ENCODE measurements at regions not wholly inside any gene's neighbourhood (a gene's known extent, or its start where the extent isn't known, plus 50 kb on each side); places are given as distances from the start of the nearest gene placed in this dataset.
A peak's percentile ranks its signal among the peaks of the same experiment; 100 is the strongest.

- TF ChIP-seq, protein P1, sequence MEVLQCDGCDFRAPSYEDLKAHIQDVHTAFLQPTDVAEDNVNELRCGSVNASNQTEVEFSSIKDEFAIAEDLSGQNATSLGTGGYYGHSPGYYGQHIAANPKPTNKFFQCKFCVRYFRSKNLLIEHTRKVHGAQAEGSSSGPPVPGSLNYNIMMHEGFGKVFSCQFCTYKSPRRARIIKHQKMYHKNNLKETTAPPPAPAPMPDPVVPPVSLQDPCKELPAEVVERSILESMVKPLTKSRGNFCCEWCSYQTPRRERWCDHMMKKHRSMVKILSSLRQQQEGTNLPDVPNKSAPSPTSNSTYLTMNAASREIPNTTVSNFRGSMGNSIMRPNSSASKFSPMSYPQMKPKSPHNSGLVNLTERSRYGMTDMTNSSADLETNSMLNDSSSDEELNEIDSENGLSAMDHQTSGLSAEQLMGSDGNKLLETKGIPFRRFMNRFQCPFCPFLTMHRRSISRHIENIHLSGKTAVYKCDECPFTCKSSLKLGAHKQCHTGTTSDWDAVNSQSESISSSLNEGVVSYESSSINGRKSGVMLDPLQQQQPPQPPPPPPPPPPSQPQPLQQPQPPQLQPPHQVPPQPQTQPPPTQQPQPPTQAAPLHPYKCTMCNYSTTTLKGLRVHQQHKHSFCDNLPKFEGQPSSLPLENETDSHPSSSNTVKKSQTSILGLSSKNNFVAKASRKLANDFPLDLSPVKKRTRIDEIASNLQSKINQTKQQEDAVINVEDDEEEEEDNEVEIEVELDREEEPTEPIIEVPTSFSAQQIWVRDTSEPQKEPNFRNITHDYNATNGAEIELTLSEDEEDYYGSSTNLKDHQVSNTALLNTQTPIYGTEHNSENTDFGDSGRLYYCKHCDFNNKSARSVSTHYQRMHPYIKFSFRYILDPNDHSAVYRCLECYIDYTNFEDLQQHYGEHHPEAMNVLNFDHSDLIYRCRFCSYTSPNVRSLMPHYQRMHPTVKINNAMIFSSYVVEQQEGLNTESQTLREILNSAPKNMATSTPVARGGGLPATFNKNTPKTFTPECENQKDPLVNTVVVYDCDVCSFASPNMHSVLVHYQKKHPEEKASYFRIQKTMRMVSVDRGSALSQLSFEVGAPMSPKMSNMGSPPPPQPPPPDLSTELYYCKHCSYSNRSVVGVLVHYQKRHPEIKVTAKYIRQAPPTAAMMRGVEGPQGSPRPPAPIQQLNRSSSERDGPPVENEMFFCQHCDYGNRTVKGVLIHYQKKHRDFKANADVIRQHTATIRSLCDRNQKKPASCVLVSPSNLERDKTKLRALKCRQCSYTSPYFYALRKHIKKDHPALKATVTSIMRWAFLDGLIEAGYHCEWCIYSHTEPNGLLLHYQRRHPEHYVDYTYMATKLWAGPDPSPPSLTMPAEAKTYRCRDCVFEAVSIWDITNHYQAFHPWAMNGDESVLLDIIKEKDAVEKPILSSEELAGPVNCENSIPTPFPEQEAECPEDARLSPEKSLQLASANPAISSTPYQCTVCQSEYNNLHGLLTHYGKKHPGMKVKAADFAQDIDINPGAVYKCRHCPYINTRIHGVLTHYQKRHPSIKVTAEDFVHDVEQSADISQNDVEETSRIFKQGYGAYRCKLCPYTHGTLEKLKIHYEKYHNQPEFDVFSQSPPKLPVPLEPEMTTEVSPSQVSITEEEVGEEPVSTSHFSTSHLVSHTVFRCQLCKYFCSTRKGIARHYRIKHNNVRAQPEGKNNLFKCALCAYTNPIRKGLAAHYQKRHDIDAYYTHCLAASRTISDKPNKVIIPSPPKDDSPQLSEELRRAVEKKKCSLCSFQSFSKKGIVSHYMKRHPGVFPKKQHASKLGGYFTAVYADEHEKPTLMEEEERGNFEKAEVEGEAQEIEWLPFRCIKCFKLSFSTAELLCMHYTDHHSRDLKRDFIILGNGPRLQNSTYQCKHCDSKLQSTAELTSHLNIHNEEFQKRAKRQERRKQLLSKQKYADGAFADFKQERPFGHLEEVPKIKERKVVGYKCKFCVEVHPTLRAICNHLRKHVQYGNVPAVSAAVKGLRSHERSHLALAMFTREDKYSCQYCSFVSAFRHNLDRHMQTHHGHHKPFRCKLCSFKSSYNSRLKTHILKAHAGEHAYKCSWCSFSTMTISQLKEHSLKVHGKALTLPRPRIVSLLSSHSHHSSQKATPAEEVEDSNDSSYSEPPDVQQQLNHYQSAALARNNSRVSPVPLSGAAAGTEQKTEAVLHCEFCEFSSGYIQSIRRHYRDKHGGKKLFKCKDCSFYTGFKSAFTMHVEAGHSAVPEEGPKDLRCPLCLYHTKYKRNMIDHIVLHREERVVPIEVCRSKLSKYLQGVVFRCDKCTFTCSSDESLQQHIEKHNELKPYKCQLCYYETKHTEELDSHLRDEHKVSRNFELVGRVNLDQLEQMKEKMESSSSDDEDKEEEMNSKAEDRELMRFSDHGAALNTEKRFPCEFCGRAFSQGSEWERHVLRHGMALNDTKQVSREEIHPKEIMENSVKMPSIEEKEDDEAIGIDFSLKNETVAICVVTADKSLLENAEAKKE (CRISPR knock-in tag; IDR thresholded peaks at IDR 0.05) = no peak
- TF ChIP-seq CREB1 (CRISPR knock-in tag; IDR thresholded peaks at IDR 0.05; ENCODE audit: low read depth) (no peak), ZNF114 (CRISPR knock-in tag; IDR thresholded peaks at IDR 0.05) (no peak), EZH2phosphoT487 (IDR thresholded peaks at IDR 0.05; ENCODE audit: unreplicated experiment) (no peak)
Observed at GRCh38 chr4:14028862-14029261, 401.3 kb upstream of the BOD1L1 start (continued).

DNA sequence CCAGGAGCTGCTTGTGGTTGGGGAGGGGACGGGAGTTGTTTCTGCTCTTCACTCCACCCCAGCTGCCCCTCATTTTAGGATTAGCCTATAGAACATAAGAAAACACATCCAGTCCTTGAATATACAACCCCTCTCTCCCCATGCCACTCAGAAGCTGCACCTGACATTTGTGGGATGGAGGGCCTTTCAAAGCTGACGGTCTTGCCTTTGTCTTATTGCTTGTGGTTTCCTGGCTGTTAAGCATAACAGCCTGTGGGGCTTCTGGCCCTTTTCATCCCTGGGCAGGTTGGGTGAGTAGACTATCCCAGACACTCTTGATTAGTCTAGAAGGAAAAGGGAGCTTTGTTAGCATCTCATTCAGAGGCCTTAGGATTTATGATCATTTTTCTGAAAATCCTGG is 407.6 kb upstream of the BOD1L1 start:
- no peak overlapping the region for H3K4me3 Mint-ChIP-seq
- no peaks in the 10 kb centered on the region for H3K27me3 ChIP-seq (ENCODE audit: insufficient read depth)
- H4K20me1 ChIP-seq (replicated peaks; ENCODE audit: insufficient read depth) = no peaks in the 10 kb centered on the region
- H3K27ac Mint-ChIP-seq = no peak overlapping the region
- H3K9me2 ChIP-seq (ENCODE audit: insufficient read depth) = peaks cover 2% of the 10 kb centered on the region; the same call in 1 of the 2 replicates
- H3K4me3 ChIP-seq = no peak overlapping the region
- H3K4me1 Mint-ChIP-seq = peaks cover 7% of the 10 kb centered on the region; the same call in 2 of the 3 replicates
- H3K4me2 ChIP-seq = no peak overlapping the region
- DNase-seq (ENCODE audit: low spot score) = no peak
- no peaks in the 10 kb centered on the region for H3K79me2 ChIP-seq (replicated peaks; ENCODE audit: insufficient read depth)
- no peak for ATAC-seq
- no peaks in the 10 kb centered on the region for H3K36me3 ChIP-seq (ENCODE audit: insufficient read depth)
- H3K27ac ChIP-seq (ENCODE audit: low read depth) = no peak overlapping the region
- H2AFZ ChIP-seq = peak overlapping the region; percentile 21; the same call in 1 of the 2 replicates
- H3K9me3 Mint-ChIP-seq = no peaks in the 10 kb centered on the region
- H3K36me3 Mint-ChIP-seq (ENCODE audit: low read depth) = no peaks in the 10 kb centered on the region
- H3K27me3 Mint-ChIP-seq (ENCODE audit: insufficient read depth, low read depth, poor library complexity) = peaks cover 1% of the 10 kb centered on the region
- H3F3A ChIP-seq (replicated peaks; ENCODE audit: low read depth) = no peaks in the 10 kb centered on the region
- H3K4me1 ChIP-seq (ENCODE audit: insufficient read depth) = no peaks in the 10 kb centered on the region
- TF ChIP-seq STAT1 (IDR thresholded peaks at IDR 0.05; ENCODE audit: unreplicated experiment) (no peak), POLR2AphosphoS5 (IDR thresholded peaks at IDR 0.05; ENCODE audit: low read depth) (no peak), JUNB (IDR thresholded peaks at IDR 0.05; ENCODE audit: unreplicated experiment) (no peak), NANOG (IDR thresholded peaks at IDR 0.05; ENCODE audit: borderline replicate concordance) (no peak), REST (IDR thresholded peaks at IDR 0.05; ENCODE audit: unreplicated experiment) (no peak)

Measured in GM23338 (cell line).